MG63 (cell line): ENCODE measurements at regions not wholly inside any gene's neighbourhood (a gene's known extent, or its start where the extent isn't known, plus 50 kb on each side); places are given as distances from the start of the nearest gene placed in this dataset.

ENCODE experiments used
- DNase-seq: peaks from one replicate; pipeline ENCODE4 v3.0.0-alpha.2; 2020
- H3K27me3 ChIP-seq: fragments of 250-450 bp; sonication (Bioruptor Pico); 2 replicates; pipeline ENCODE4 v1.5.1; 2020; ENCODE audit warnings: mild to moderate bottlenecking, moderate library complexity
- H3K36me3 ChIP-seq: fragments of 250-450 bp; sonication (Bioruptor Pico); 2 replicates; pipeline ENCODE4 v1.5.1; 2020; ENCODE audit warnings: mild to moderate bottlenecking, moderate library complexity
- H3K4me3 ChIP-seq: fragments of 250-450 bp; sonication (Bioruptor Pico); 2 replicates; pipeline ENCODE4 v1.5.1; 2020; ENCODE audit warnings: mild to moderate bottlenecking, moderate library complexity
- H3K9me3 ChIP-seq: fragments of 250-450 bp; sonication (Bioruptor Pico); 2 replicates; pipeline ENCODE4 v1.5.1; 2020; ENCODE audit warnings: mild to moderate bottlenecking, moderate library complexity

GRCh38 chr12:11580125-11580751 is 69.2 kb upstream of the ETV6 start:
- peaks cover 1% of the 10 kb centered on the region; the same call in 1 of the 2 replicates for H3K9me3 ChIP-seq
- H3K4me3 ChIP-seq, result no peak overlapping the region
- no peaks in the 10 kb centered on the region for H3K36me3 ChIP-seq
- H3K27me3 ChIP-seq, result no peaks in the 10 kb centered on the region
- peak; percentile 91 for DNase-seq

DNA sequence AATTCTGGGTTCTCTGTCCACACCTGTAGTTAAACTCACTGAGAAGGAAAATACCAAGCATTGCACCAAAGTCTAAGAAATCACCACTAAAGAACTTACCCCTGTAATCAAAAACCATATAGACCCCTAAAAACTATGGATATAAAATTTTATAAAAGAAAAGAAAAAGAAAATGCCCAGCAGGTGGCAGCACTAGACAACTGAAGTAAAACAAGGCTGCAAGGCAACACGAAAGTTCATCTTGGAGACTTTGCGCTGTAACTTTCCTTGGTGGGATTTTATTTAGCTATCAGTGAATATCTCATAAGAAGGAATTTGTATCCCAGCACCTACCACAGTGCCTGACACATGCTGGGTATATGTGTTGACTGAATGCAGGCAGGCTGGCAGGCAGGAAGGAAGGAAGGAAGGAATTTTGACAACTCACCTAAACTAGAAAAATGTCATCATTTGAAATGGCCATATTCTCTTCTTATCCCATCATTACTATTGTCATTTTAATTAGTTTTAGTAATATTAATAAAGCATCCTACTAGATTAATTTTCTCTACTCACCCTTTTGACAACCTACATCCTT is 68.2 kb upstream of the ETV6 start:
- no peak overlapping the region for H3K4me3 ChIP-seq
- H3K36me3 ChIP-seq, result no peaks in the 10 kb centered on the region
- H3K9me3 ChIP-seq, result no peaks in the 10 kb centered on the region; the same call in 1 of the 2 replicates
- no peaks in the 10 kb centered on the region for H3K27me3 ChIP-seq
- DNase-seq, result peak; percentile 28

- peak; percentile 29 for DNase-seq
- Histone ChIP-seq H3K27me3 (no peaks in the 10 kb centered on the region), H3K36me3 (no peaks in the 10 kb centered on the region), H3K9me3 (no peaks in the 10 kb centered on the region), H3K4me3 (no peak overlapping the region)
These were observed 65.1 kb upstream of the ETV6 start for GRCh38 chr12:11584221-11584855.

GRCh38 chr12:11592484-11592883 is 57.0 kb upstream of the ETV6 start:
- no peaks in the 10 kb centered on the region for H3K36me3 ChIP-seq
- H3K9me3 ChIP-seq, result no peaks in the 10 kb centered on the region; the same call in 1 of the 2 replicates
- no peak overlapping the region for H3K4me3 ChIP-seq
- H3K27me3 ChIP-seq, result no peaks in the 10 kb centered on the region
- no peak for DNase-seq

- Histone ChIP-seq H3K27me3 (no peaks in the 10 kb centered on the region), H3K36me3 (no peaks in the 10 kb centered on the region), H3K4me3 (no peak overlapping the region), H3K9me3 (no peaks in the 10 kb centered on the region; the same call in 1 of the 2 replicates)
- no peak for DNase-seq
These were observed 56.5 kb upstream of the ETV6 start for GRCh38 chr12:11593013-11593412.

GRCh38 chr12:11595080-11595479 is 54.4 kb upstream of the ETV6 start:
- no peaks in the 10 kb centered on the region for H3K36me3 ChIP-seq
- H3K27me3 ChIP-seq, result no peaks in the 10 kb centered on the region
- no peaks in the 10 kb centered on the region; the same call in 1 of the 2 replicates for H3K9me3 ChIP-seq
- DNase-seq, result no peak
- H3K4me3 ChIP-seq, result no peak overlapping the region

- Histone ChIP-seq H3K4me3 (no peak overlapping the region), H3K27me3 (no peaks in the 10 kb centered on the region), H3K36me3 (no peaks in the 10 kb centered on the region), H3K9me3 (no peaks in the 10 kb centered on the region)
- DNase-seq, result no peak
These were observed 53.3 kb upstream of the ETV6 start for GRCh38 chr12:11596141-11596540.

GRCh38 chr12:11598900-11599299 is 50.6 kb upstream of the ETV6 start:
- no peaks in the 10 kb centered on the region for H3K36me3 ChIP-seq
- no peak overlapping the region for H3K4me3 ChIP-seq
- no peaks in the 10 kb centered on the region for H3K9me3 ChIP-seq
- no peaks in the 10 kb centered on the region for H3K27me3 ChIP-seq
- no peak for DNase-seq
